ENCODE measurements at regions not wholly inside any gene's neighbourhood (a gene's known extent, or its start where the extent isn't known, plus 50 kb on each side); places are given as distances from the start of the nearest gene placed in this dataset.

DNA sequence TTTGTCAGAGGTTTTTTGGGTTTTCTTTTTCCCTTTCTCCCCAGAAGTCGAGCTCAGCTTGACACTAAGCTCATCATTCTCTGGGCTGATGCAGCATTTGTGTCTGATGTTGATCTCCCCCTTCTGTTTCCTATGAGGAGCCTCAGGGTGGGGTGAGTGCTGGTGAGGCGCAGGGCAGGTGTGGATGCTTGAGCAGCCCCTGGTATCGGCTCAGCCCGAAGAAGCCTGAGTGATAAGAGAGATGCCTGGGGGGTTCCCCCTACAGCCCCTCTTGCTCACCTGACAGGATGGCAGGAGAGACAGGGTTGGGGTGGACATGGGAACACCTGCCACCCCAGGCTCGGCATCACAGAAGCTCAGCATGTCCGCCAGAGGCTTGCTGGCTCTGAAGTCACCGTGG is 239.0 kb downstream of the RHOU start:
- no peak for TF ChIP-seq CTCF (IDR thresholded peaks at IDR 0.05)
- no peak for TF ChIP-seq POLR2A (IDR thresholded peaks at IDR 0.05)
